ENCODE measurements at regions not wholly inside any gene's neighbourhood (a gene's known extent, or its start where the extent isn't known, plus 50 kb on each side); places are given as distances from the start of the nearest gene placed in this dataset.

DNA sequence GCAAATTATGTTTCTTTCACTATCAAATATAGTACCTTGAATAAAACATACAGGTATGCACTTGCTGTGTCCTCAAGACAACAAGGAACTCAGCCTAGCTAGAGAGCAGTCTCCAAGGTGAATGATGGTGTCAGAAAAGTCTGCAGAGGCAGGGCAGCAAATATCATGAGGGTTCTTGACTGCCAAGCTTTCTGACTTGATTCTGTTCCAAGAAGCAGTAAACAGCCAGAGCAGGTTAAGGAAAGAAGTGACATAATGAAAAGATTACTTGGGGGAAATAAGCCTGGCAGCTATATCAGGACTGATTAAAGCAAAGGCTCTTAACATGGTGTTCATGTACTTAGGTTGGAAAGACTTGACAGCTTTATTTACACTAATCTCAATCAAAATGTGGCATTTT is 192.2 kb upstream of the GADL1 start:
- peak; percentile 70 for DNase-seq (ENCODE audit: low read depth)
- H3K4me3 ChIP-seq (ENCODE audit: low read depth, low read length): no peak overlapping the region
- TF ChIP-seq, protein P1, sequence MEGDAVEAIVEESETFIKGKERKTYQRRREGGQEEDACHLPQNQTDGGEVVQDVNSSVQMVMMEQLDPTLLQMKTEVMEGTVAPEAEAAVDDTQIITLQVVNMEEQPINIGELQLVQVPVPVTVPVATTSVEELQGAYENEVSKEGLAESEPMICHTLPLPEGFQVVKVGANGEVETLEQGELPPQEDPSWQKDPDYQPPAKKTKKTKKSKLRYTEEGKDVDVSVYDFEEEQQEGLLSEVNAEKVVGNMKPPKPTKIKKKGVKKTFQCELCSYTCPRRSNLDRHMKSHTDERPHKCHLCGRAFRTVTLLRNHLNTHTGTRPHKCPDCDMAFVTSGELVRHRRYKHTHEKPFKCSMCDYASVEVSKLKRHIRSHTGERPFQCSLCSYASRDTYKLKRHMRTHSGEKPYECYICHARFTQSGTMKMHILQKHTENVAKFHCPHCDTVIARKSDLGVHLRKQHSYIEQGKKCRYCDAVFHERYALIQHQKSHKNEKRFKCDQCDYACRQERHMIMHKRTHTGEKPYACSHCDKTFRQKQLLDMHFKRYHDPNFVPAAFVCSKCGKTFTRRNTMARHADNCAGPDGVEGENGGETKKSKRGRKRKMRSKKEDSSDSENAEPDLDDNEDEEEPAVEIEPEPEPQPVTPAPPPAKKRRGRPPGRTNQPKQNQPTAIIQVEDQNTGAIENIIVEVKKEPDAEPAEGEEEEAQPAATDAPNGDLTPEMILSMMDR (IDR thresholded peaks at IDR 0.05; ENCODE audit: control insufficient read depth, extremely low read depth, insufficient read depth): no peak

GRCh38 chr3:31091748-31092147 is 197.3 kb upstream of the GADL1 start:
- no peak for DNase-seq (ENCODE audit: low read depth)
- TF ChIP-seq, protein P1 (IDR thresholded peaks at IDR 0.05; ENCODE audit: control insufficient read depth, extremely low read depth, insufficient read depth): no peak
- no peak overlapping the region for H3K4me3 ChIP-seq (ENCODE audit: low read depth, low read length)

DNA sequence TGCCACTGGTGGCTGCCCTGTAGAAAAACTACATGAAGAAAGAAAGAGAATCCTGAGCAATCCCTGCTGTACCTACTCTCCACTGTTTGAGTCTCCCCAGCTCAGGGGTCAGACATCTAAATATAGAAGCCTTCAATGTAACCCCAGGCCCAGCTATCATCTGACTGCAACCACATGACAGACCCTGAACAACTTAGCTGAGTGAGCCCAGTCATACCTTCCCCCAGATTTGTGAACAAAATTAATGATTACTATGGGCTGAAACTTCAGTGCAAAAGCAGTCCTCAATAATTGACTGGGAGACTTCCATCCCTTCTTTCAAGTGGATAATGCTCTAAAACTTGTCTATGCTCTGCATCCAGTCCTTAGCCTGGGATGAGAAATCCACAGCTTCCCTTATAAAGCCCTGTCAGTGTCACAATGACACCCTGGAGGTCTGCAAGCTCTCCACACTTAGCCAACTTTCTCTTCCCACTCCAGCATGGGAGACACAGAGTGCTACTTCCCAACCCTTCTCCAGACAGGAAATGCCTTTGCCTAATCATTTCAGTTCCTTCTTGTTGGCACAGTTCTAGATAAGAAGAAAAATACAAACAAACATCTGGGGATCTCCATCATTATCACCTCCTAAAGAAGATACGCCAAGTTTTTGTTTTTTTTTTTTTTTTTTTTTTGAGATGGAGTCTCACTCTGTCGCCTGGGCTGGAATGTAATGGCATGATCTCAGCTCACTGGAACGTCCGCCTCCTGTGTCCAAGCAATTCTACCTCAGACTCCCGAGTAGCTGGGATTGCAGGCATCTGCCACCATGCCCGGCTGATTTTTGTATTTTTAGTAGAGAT is 198.5 kb upstream of the GADL1 start:
- no peak overlapping the region for H3K4me3 ChIP-seq (ENCODE audit: low read depth, low read length)
- TF ChIP-seq, protein P1 (IDR thresholded peaks at IDR 0.05; ENCODE audit: control insufficient read depth, extremely low read depth, insufficient read depth): no peak
- DNase-seq (ENCODE audit: low read depth): no peak

GRCh38 chr3:31093606-31094005 is 199.1 kb upstream of the GADL1 start:
- no peak overlapping the region for H3K4me3 ChIP-seq (ENCODE audit: low read depth, low read length)
- TF ChIP-seq, protein P1 (IDR thresholded peaks at IDR 0.05; ENCODE audit: control insufficient read depth, extremely low read depth, insufficient read depth): no peak
- no peak for DNase-seq (ENCODE audit: low read depth)

DNA sequence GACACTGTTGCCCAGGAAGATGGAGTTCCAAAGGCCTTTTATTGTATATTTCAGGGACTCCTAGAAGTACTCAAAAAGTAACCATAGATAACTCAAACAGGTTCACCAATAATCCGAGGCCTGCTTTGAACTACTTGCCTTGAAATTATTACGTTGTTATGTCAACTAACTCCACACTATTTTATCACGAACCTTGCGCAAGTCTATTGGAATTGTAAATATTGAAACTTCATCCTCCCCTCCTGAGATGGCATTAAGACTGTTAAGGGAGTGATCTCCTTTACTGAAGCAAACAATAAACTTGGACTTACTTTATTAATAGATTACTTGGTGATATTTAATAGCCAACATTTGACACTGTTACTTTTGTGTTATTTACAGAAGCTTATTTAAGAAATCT is 199.6 kb upstream of the GADL1 start:
- peak; percentile 40 for DNase-seq (ENCODE audit: low read depth)
- TF ChIP-seq, protein P1 (IDR thresholded peaks at IDR 0.05; ENCODE audit: control insufficient read depth, extremely low read depth, insufficient read depth): no peak
- H3K4me3 ChIP-seq (ENCODE audit: low read depth, low read length): no peak overlapping the region

GRCh38 chr3:31095255-31095654 is 200.8 kb upstream of the GADL1 start:
- TF ChIP-seq, protein P1 (IDR thresholded peaks at IDR 0.05; ENCODE audit: control insufficient read depth, extremely low read depth, insufficient read depth): no peak
- no peak for DNase-seq (ENCODE audit: low read depth)
- H3K4me3 ChIP-seq (ENCODE audit: low read depth, low read length): no peak overlapping the region

All from LNCaP clone FGC (cell line).